Body of pancreas (tissue), 4 donors: ENCODE measurements at regions not wholly inside any gene's neighbourhood (a gene's known extent, or its start where the extent isn't known, plus 50 kb on each side); places are given as distances from the start of the nearest gene placed in this dataset.

Source experiments
- ATAC-seq: fragments of 150-250 bp; one replicate; pipeline ENCODE4 v1.9.1; 2016
- DNase-seq, 4 donors: peaks; one replicate each; pipeline ENCODE4 v3.0.0-alpha.2; 2019
- H3K27ac ChIP-seq, 4 donors: fragments of 200-600 bp; sonication (generic); 1 replicate in 3 of 4; 2 replicates in 1 of 4; pipeline versions ENCODE4 v1.5.1 to v1.6.1; 2016 to 2019; ENCODE audit warnings: mild to moderate bottlenecking in 1 of 4, mixed read lengths in 1 of 4, moderate library complexity in 1 of 4
- H3K27me3 ChIP-seq, 2 donors: fragments of 200-600 bp; sonication (generic); one replicate each; pipeline ENCODE4 v1.6.0; 2016; ENCODE audit warnings: mild to moderate bottlenecking in 1 of 2
- H3K36me3 ChIP-seq, 2 donors: fragments of 200-600 bp; sonication (generic); replicated peaks in 1 of 2; 2 replicates each; pipeline ENCODE4 v1.5.1; 2016; ENCODE audit warnings: low read depth in 2 of 2; ENCODE audit not compliant: insufficient read depth in 1 of 2
- H3K4me1 ChIP-seq: fragments of 200-600 bp; sonication (generic); one replicate; pipeline ENCODE4 v1.6.0; 2016
- H3K4me3 ChIP-seq, 2 donors: fragments of 200-600 bp; sonication (generic); 1 replicate in 1 of 2; 2 replicates in 1 of 2; pipeline ENCODE4 v1.5.1; 2016 to 2019
- H3K9me3 ChIP-seq, 3 donors: fragments of 200-600 bp; sonication (generic); 1 replicate in 2 of 3; 2 replicates in 1 of 3; pipeline ENCODE4 v1.5.1; 2016
- CTCF ChIP-seq, 7 experiments: fragments of 450-650 bp in 4 of 7; fragments of 200-600 bp in 3 of 7; sonication (generic) in 3 of 7; IDR thresholded peaks; one replicate each; pipeline ENCODE4 v1.5.1; 2016 to 2019; ENCODE audit warnings: antibody characterized with exemption in 7 of 7
- POLR2A ChIP-seq, 3 donors: fragments of 450-650 bp; IDR thresholded peaks; one replicate each; pipeline ENCODE4 v1.6.1; 2016; ENCODE audit warnings: antibody characterized with exemption in 3 of 3, mild to moderate bottlenecking in 2 of 3
- WGBS, 2 donors: methylation state at CpG; one replicate each; pipeline ENCODE4 v1.1.5; 2017; 5-methylcytosine and 5-hydroxymethylcytosine counted together
- intact Hi-C: fragments of 100-400 bp; cut with DNase I; formaldehyde crosslinking; loops from one replicate; pipeline ENCODE4 v1.15.1; 2023

- Histone ChIP-seq H3K4me1 (no peaks in the 10 kb centered on the region), H3K9me3 (no peaks in the 10 kb centered on the region), H3K36me3 (no peaks in the 10 kb centered on the region), H3K4me3 (no peak overlapping the region), H3K27ac (no peak overlapping the region), H3K27me3 (no peaks in the 10 kb centered on the region)
- DNase-seq (no peak), ATAC-seq (no peak)
- WGBS, 2 donors: 67 to 69% methylated on average over 2 of the region's 2 CpGs
- TF ChIP-seq POLR2A (IDR thresholded peaks at IDR 0.05) (no peak), CTCF (IDR thresholded peaks at IDR 0.05) (no peak)
- intact Hi-C loops: no loop called here
These were observed 557.8 kb downstream of the TECRL start for GRCh38 chr4:63851496-63851895.

GRCh38 chr4:63841266-63841665 lies 568.0 kb downstream of the TECRL start:
- no peaks in the 10 kb centered on the region for H3K4me1 ChIP-seq
- H3K27ac ChIP-seq: no peak overlapping the region
- no peak for TF ChIP-seq POLR2A (IDR thresholded peaks at IDR 0.05)
- TF ChIP-seq CTCF (IDR thresholded peaks at IDR 0.05): no peak
- 38 to 57% methylated on average over 3 of the region's 3 CpGs for WGBS, 2 donors
- intact Hi-C loops: no loop called here
- no peak overlapping the region for H3K4me3 ChIP-seq
- H3K27me3 ChIP-seq: no peaks in the 10 kb centered on the region
- DNase-seq (no peak), ATAC-seq (no peak)
- no peaks in the 10 kb centered on the region for H3K9me3 ChIP-seq
- H3K36me3 ChIP-seq: no peaks in the 10 kb centered on the region

GRCh38 chr4:63831590-63832155 lies 577.6 kb downstream of the TECRL start:
- no peaks in the 10 kb centered on the region for H3K9me3 ChIP-seq
- H3K27ac ChIP-seq: no peak overlapping the region
- no peaks in the 10 kb centered on the region for H3K36me3 ChIP-seq
- no peak for TF ChIP-seq CTCF (IDR thresholded peaks at IDR 0.05)
- intact Hi-C loops: no loop called here
- no peaks in the 10 kb centered on the region for H3K4me1 ChIP-seq
- WGBS, 2 donors: 53 to 59% methylated on average over 2 of the region's 2 CpGs
- ATAC-seq (no peak), DNase-seq (no peak)
- H3K27me3 ChIP-seq: no peaks in the 10 kb centered on the region
- no peak overlapping the region for H3K4me3 ChIP-seq

- TF ChIP-seq CTCF (IDR thresholded peaks at IDR 0.05) (no peak), POLR2A (IDR thresholded peaks at IDR 0.05) (no peak)
- Histone ChIP-seq H3K9me3 (no peaks in the 10 kb centered on the region), H3K4me1 (no peaks in the 10 kb centered on the region), H3K27me3 (no peaks in the 10 kb centered on the region), H3K36me3 (no peaks in the 10 kb centered on the region), H3K27ac (no peak overlapping the region), H3K4me3 (no peak overlapping the region)
- WGBS, 2 donors: 61 to 65% methylated on average over 11 of the region's 11 CpGs
- no peak for ATAC-seq
- no peak for DNase-seq
- intact Hi-C loops: no loop called here
These were observed 591.9 kb downstream of the TECRL start for GRCh38 chr4:63817196-63817865.
